Mammary epithelial cell (primary cell): ENCODE measurements at regions not wholly inside any gene's neighbourhood (a gene's known extent, or its start where the extent isn't known, plus 50 kb on each side); places are given as distances from the start of the nearest gene placed in this dataset.

Experiments
- CTCF ChIP-seq, 2 donors: IDR thresholded peaks in 1 of 2; conservative IDR thresholded peaks in 1 of 2; 2 replicates each; pipeline ENCODE4 v1.5.1; 2011 to 2012; ENCODE audit warnings: inconsistent platforms in 2 of 2, low read length in 2 of 2, mild to moderate bottlenecking in 2 of 2, control low read depth in 1 of 2, low read depth in 1 of 2; ENCODE audit not compliant: insufficient read depth in 1 of 2; ENCODE audit errors: extremely low read depth in 1 of 2
- EZH2 ChIP-seq: IDR thresholded peaks from 2 replicates; pipeline ENCODE4 v1.6.1; 2012; ENCODE audit warnings: low read length, inconsistent platforms, borderline replicate concordance

- TF ChIP-seq CTCF (conservative IDR thresholded peaks at IDR 0.05 in 1 of 2, IDR thresholded peaks at IDR 0.05 in 1 of 2; ENCODE audit: extremely low read depth in 1 of 2, insufficient read depth in 1 of 2, low read depth in 1 of 2, low read length in 2 of 2) (no peak), EZH2 (no peak)
Observed at GRCh38 chr1:80417671-80418070, 1383.1 kb upstream of the ADGRL2 start.
